GM10266 (cell line): ENCODE measurements at regions not wholly inside any gene's neighbourhood (a gene's known extent, or its start where the extent isn't known, plus 50 kb on each side); places are given as distances from the start of the nearest gene placed in this dataset.
"Not testable (repeated sequence)": the region's sequence is repeated elsewhere in the genome, so short reads cannot be mapped to it uniquely, and the experiment has no call there.

Experiments
- DNase-seq: peaks from one replicate; pipeline ENCODE4 v3.0.0; 2012; ENCODE audit errors: extremely low spot score
- TF ChIP-seq, protein P1 (sequence below): IDR thresholded peaks from 2 replicates; pipeline ENCODE4 v1.5.1; 2012; ENCODE audit warnings: mild to moderate bottlenecking, low read depth; ENCODE audit not compliant: control insufficient read depth, insufficient read depth; ENCODE audit errors: missing control alignments

DNA sequence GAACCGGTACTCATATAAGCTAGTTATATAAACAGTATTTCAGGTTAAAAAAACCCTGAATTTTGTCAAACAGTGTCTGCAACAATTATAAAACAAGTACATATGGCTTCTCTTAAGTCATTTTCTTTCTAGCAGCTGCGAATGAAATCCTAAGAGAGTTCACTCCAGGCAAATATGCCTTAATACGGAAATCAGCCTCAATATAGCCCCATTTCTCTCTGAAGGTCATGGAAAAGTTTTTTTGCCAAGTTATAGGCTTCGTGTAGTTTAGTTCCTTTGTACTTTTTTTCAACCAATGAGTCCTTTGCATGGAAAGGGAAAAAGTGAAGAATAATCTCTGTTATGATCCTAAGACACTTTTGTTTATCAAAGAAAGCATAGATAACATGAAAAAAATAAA lies 848.0 kb upstream of the ACO1 start:
- TF ChIP-seq, protein P1, sequence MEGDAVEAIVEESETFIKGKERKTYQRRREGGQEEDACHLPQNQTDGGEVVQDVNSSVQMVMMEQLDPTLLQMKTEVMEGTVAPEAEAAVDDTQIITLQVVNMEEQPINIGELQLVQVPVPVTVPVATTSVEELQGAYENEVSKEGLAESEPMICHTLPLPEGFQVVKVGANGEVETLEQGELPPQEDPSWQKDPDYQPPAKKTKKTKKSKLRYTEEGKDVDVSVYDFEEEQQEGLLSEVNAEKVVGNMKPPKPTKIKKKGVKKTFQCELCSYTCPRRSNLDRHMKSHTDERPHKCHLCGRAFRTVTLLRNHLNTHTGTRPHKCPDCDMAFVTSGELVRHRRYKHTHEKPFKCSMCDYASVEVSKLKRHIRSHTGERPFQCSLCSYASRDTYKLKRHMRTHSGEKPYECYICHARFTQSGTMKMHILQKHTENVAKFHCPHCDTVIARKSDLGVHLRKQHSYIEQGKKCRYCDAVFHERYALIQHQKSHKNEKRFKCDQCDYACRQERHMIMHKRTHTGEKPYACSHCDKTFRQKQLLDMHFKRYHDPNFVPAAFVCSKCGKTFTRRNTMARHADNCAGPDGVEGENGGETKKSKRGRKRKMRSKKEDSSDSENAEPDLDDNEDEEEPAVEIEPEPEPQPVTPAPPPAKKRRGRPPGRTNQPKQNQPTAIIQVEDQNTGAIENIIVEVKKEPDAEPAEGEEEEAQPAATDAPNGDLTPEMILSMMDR: no peak
- no peak for DNase-seq

DNA sequence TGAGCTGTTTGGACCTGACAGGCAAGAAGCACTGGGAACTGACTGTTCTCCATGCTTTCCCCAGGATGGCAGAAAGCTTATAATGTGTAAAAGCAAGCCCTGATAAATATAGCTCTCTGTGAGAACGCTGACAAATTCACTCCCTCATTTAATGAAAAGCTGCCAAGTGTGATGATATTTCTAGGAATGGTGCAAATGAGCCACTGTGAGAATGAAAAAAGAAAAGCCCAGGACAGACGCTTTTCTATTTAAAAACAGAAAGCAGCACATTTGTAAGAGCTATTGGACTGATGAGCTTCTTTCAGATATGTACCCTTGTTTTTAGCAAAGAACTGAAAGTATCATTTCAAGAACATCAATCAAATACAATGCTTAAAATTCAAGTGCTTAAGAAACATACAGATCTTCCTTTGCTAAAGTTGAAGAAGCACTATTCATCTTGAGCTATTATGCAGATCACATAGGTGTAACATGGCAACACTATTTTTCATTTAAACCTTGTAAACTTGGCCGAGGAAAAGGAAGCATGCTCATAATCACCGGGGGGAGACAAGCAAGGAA lies 842.6 kb upstream of the ACO1 start:
- TF ChIP-seq, protein P1: no peak
- DNase-seq: no peak

DNA sequence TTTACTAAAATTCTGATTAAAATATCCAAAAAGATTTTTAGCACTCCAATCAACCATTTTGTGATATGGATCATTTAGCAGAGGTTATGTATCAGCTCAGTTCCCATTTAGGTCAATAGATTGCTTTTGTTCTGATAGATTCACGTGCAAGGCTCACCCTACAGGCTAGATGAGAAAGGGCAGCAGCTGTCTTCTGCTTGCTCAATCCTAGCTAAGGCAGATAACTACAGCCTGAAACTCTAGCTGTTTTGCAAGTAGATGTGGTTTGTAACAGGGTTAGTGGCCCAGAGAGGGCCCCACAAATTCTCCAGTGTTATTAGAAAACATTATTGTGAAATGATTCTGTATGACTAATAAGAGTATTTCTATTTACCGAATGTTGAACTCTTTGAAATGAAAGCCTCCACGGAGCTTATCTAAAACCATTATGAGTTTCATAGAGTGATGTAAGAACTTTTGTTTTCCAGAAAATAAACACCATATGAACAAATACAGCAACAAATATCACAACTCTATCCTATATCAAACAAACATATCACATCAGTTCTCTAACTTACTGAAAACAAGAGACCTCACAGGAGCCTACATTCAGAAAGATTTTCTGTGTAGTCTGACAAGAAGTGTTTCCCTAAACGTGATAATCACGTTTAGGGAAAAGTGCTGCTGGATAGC lies 841.9 kb upstream of the ACO1 start:
- DNase-seq: peak; percentile 29
- TF ChIP-seq, protein P1: peak; percentile 56

DNA sequence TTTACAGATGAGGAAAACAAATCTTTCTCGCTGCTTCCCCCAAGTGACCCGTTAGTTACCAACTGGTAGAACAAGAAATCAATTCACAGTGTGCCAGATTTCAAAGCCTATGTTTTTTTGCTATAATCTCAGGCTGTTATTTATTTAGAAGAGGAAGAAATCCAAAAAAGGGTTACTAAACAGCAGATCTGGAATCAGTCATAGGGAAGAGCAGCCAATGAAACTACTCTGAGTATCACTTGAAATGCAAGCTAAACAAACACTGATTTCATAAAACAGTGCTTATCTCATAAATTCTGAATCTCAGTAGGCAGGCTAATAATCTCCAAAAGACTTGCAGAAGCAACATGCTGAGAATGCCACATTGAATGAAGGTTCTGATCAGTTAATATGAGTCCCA lies 829.5 kb upstream of the ACO1 start:
- DNase-seq: no peak
- TF ChIP-seq, protein P1: no peak

DNA sequence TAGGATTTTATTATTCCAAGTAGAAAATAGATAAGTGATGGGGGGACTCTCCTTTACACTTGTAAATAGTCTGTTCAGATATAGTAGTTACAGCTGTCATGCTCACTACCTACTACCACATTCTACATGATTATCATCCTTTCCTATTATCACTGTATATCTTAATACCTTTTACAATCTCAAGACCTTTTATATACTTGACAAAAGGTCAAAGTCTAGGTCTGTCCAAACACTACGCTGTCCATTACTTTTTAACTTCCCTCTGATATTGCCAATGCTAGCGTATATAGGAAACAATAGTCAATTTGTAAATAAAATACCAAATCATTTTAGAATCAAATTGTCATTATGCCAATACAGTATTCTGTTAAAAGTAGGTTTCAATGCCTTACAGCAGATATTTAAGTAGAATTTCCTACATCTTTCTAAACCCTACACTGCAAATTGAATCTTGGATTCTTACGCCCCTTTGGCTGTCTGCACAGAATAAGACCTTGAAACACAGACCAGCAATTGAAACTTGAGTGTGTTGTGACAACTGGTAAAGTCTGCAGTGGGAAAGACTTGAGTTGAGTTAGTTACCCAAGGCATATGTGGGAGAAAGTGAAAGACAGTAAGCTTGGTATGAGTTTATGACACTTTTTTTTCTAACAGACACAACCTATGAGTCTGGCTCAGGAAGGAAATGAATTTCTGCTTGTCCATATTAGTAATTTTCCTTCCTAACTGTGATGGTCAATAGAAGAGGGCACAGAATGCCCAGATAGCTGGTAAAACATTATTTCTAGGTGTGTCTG lies 827.6 kb upstream of the ACO1 start:
- TF ChIP-seq, protein P1: no peak
- DNase-seq: no peak

DNA sequence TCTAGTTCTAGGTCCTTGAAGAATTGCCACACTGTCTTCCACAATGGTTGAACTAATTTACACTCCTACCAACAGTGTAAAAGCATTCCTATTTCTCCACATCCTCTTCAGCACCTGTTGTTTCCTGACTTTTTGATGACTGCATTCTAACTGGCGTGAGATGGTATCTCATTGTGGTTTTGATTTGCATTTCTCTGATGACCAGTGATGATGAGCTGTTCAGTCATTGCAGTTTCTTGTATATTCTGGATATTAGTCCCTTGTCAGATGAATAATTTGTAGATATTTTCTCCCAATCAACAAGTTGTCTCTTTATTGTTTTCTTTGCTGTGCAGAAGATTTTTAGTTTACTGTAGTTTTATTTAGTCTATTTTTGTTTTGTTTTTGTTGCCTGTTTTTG lies 812.3 kb upstream of the ACO1 start:
- not testable (repeated sequence) for DNase-seq

DNA sequence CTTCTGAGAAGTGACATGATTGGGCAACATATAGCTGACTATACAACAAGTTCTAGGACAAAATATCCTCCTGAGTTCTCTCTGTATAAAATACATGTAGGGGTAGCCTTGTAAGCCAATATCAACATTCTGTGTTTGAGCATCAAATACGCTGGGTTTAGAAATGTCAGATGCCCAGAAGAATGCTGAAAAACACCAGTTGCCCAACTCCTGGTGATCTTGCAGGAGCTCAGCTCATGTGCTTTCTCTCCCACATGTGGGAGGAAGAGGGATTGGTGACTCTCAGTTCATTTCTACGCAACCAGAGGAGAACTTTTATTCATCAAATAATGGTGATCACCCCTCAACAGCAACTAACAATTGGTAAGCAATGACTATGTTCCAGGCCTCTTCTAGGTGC lies 810.9 kb upstream of the ACO1 start:
- TF ChIP-seq, protein P1: no peak
- DNase-seq: no peak
